Aorta (tissue), 5 donors: ENCODE measurements at regions not wholly inside any gene's neighbourhood (a gene's known extent, or its start where the extent isn't known, plus 50 kb on each side); places are given as distances from the start of the nearest gene placed in this dataset.

Source experiments
- ATAC-seq: fragments of 200-7000 bp; cut with Tn5 transposase; one replicate; pipeline ENCODE4 v1.9.1; 2022; ENCODE audit warnings: moderate library complexity; ENCODE audit not compliant: low FRiP score
- DNase-seq, 2 donors: peaks; one replicate each; pipeline ENCODE4 v3.0.0-alpha.2; 2020
- H3K27ac ChIP-seq, 2 donors: one replicate each; pipeline ENCODE4 v1.5.1; 2013; ENCODE audit warnings: low read length in 2 of 2, mild to moderate bottlenecking in 2 of 2, moderate library complexity in 2 of 2, control low read depth in 1 of 2, inconsistent platforms in 1 of 2, low read depth in 1 of 2
- H3K27me3 ChIP-seq, 2 donors: one replicate each; pipeline ENCODE4 v1.6.1; 2013; ENCODE audit warnings: control low read depth in 1 of 2, low read length in 1 of 2, mild to moderate bottlenecking in 1 of 2, moderate library complexity in 1 of 2; ENCODE audit not compliant: insufficient read depth in 2 of 2, control insufficient read depth in 1 of 2
- H3K36me3 ChIP-seq, 2 donors: one replicate each; pipeline ENCODE4 v1.6.1; 2013; ENCODE audit warnings: control low read depth in 1 of 2, low read length in 1 of 2, mild to moderate bottlenecking in 1 of 2; ENCODE audit not compliant: insufficient read depth in 2 of 2, control insufficient read depth in 1 of 2
- H3K4me1 ChIP-seq, 2 donors: one replicate each; pipeline ENCODE4 v1.6.1; 2013; ENCODE audit warnings: low read length in 2 of 2, control low read depth in 1 of 2, mild to moderate bottlenecking in 1 of 2, moderate library complexity in 1 of 2; ENCODE audit not compliant: insufficient read depth in 2 of 2, control insufficient read depth in 1 of 2
- H3K4me3 ChIP-seq, 2 donors: one replicate each; pipeline ENCODE4 v1.5.1; 2013; ENCODE audit warnings: low read length in 2 of 2, control low read depth in 1 of 2, mild to moderate bottlenecking in 1 of 2
- H3K9me3 ChIP-seq: one replicate; pipeline ENCODE4 v1.6.1; 2013; ENCODE audit warnings: mild to moderate bottlenecking, low read length; ENCODE audit not compliant: control insufficient read depth
- WGBS, 2 donors: extraction: QIAGEN DNeasy Blood & Tissue Kit; methylation state at CpG; one replicate each; pipeline ENCODE4 v1.1.7; 2013; 5-methylcytosine and 5-hydroxymethylcytosine counted together
- intact Hi-C, 2 donors: fragments of 100-400 bp; cut with DNase I; formaldehyde crosslinking; loops; one replicate each; pipeline versions ENCODE4 v1.14.2 to v1.15.0; 2022
- donor health status: healthy with polysubstance abuse.
- donor health status: Bipolar disorder and iron deficiency.
- donor health status: DM: no; HTN: no; CAD: no.
- donor health status: DM: no; HTN: no; CAD: no.
- donor health status: DM: yes; HTN: yes; CAD: no.

DNA sequence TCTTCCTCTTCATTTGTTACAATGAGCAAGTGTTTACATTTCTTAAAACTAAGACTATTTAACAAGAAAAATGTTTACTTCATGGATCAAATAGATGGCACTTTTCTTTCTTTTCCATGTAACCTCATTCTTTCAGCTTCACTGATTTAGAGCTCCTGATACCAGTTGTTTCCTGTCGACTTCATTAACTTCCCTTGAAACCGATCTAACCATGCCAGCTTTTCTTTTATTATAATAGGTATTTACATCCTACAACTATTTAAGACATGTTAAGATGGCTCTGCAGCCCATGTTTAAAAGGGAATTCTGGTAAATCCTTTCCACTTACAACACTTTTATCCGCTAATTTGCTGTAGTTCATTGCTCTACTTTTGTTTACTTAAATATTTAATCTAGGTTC is 107.3 kb upstream of the DCN start:
- Histone ChIP-seq H3K36me3 (no peaks in the 10 kb centered on the region), H3K4me3 (no peak overlapping the region), H3K9me3 (no peaks in the 10 kb centered on the region), H3K27me3 (no peaks in the 10 kb centered on the region), H3K4me1 (no peaks in the 10 kb centered on the region), H3K27ac (no peak overlapping the region)
- no peak for ATAC-seq
- WGBS, 2 donors = 37 to 40% methylated on average over 3 of the region's 3 CpGs
- no peak for DNase-seq
- intact Hi-C loops = no loop called here

DNA sequence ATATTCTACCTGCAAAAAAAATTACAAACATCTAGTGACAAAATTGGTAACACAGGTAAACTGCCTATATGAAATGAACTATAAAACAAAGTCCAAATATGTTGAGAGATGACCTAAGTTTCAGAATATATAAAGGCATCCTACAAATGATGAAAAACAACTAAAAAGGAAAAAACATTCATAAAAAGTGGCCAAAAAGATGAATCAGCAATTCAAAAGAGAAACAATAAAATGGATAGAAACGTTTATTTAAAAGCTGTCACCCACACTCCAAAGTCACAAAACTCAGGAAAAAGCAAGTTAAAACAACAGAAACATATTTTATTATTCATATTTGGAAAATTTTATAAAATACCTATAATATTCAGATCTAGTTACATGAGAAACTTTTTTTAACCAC is 106.5 kb upstream of the DCN start:
- no peak overlapping the region for H3K4me3 ChIP-seq
- H3K9me3 ChIP-seq = no peaks in the 10 kb centered on the region
- no peak for ATAC-seq
- no peak for DNase-seq
- H3K36me3 ChIP-seq = no peaks in the 10 kb centered on the region
- intact Hi-C loops = no loop called here
- WGBS, 2 donors = 33 to 44% methylated on average over 1 of the region's 1 CpG
- H3K4me1 ChIP-seq = no peaks in the 10 kb centered on the region
- no peaks in the 10 kb centered on the region for H3K27me3 ChIP-seq
- H3K27ac ChIP-seq = no peak overlapping the region

DNA sequence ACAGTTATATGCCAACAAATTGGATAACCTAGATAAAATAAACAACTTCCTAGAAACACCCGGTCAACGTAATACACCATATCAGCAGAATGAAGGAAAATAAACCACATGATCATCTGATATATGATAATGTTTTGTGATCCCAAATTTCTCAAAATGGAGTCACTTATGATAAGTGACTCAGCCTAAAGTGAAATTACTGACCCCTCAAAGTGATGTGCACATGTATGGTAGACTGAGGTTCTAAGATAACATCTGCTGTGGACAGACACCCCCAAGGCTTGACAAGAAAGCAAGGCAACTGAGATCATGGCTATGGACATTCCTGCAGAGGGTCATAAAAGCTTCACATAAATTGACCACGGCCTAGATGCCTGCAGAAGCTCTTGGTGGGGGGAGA is 105.1 kb upstream of the DCN start:
- no peaks in the 10 kb centered on the region for H3K27me3 ChIP-seq
- intact Hi-C loops = no loop called here
- H3K27ac ChIP-seq = no peak overlapping the region
- ATAC-seq (no peak), DNase-seq (no peak)
- H3K9me3 ChIP-seq = no peaks in the 10 kb centered on the region
- no peaks in the 10 kb centered on the region for H3K36me3 ChIP-seq
- H3K4me1 ChIP-seq = no peaks in the 10 kb centered on the region
- WGBS, 2 donors = 58 to 59% methylated on average over 3 of the region's 3 CpGs
- no peak overlapping the region for H3K4me3 ChIP-seq

GRCh38 chr12:91278126-91278525 is 95.5 kb upstream of the DCN start:
- H3K4me1 ChIP-seq = peaks cover 0 to 1% of the 10 kb centered on the region in 2 donors
- no peak overlapping the region for H3K27ac ChIP-seq
- intact Hi-C loops = no loop called here
- no peaks in the 10 kb centered on the region for H3K9me3 ChIP-seq
- no peak for ATAC-seq
- no peaks in the 10 kb centered on the region for H3K27me3 ChIP-seq
- DNase-seq = no peak
- no peaks in the 10 kb centered on the region for H3K36me3 ChIP-seq
- H3K4me3 ChIP-seq = no peak overlapping the region

DNA sequence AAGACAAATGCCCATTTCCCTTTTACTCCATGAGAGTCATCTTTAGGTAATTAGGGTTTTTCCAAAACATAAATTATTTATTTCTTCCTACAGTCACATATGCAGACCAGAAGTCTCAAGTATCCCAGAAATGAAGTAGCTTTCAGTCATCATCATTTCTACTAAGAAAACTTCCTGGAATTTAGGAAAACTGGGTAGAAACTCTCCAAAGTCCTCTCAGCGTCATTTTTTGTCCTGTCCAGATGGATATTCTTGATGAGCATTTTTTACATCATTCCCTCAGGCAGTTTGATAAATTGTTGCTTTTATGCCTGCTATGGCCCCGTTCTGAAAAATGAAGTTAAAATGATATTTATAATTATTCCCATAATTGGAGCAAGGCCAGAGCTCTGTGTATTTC is 93.9 kb upstream of the DCN start:
- no peak overlapping the region for H3K4me3 ChIP-seq
- intact Hi-C loops = no loop called here
- ATAC-seq (no peak), DNase-seq (no peak)
- 32 to 39% methylated on average over 2 of the region's 2 CpGs for WGBS, 2 donors
- H3K27ac ChIP-seq = no peak overlapping the region
- H3K9me3 ChIP-seq = no peaks in the 10 kb centered on the region
- H3K27me3 ChIP-seq = no peaks in the 10 kb centered on the region
- H3K36me3 ChIP-seq = no peaks in the 10 kb centered on the region
- H3K4me1 ChIP-seq = peaks cover 0 to 4% of the 10 kb centered on the region in 2 donors

DNA sequence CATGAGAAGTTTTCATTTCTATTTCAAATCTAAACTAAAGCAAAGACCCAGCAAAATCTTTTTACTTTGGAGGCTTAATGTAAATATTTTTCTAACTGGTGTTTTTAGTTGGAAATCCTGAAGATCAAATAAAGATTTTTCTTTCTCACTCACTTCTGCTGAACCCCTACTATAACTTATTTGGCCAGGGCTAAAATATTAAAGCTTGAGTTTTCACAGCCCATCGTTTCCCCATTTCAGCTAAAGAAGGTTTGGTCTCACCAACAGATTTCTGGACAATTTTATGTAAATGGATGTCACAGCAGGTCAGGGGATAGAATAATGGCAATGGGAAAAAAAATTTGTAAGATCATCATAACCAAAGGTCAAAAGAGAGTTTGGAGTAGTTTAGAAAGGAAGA is 92.7 kb upstream of the DCN start:
- intact Hi-C loops = no loop called here
- DNase-seq = no peak
- Histone ChIP-seq H3K4me3 (no peak overlapping the region), H3K4me1 (peaks cover 0 to 4% of the 10 kb centered on the region in 2 donors), H3K27ac (peak overlapping the region in 1 of 2 donors; percentile 67), H3K27me3 (no peaks in the 10 kb centered on the region), H3K9me3 (no peaks in the 10 kb centered on the region), H3K36me3 (no peaks in the 10 kb centered on the region)
- 13 to 18% methylated on average over 1 of the region's 1 CpG for WGBS, 2 donors
- no peak for ATAC-seq

GRCh38 chr12:91274916-91275315 is 92.3 kb upstream of the DCN start:
- ATAC-seq = peak; percentile 28
- no peaks in the 10 kb centered on the region for H3K36me3 ChIP-seq
- intact Hi-C loops = no loop called here

DNA sequence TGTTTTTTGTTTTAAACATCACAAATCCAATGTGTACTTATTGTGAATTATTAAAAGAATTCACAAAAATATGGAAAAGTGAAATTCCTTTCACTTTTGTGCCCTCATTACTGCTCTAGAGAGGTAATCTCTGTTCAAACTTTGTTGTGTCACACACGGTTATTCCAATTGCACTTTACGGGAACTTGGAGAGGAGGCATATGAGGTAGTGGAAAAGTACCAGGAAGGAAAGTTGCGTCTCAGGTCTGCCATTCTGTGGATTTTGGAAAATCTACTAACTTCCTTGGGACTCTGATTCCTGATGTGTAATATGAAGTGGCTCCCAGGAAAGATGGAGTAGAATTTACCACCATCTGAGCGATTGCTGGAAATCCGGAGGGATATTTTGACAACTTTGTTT is 90.9 kb upstream of the DCN start:
- no peaks in the 10 kb centered on the region for H3K27me3 ChIP-seq
- intact Hi-C loops = no loop called here
- no peaks in the 10 kb centered on the region for H3K36me3 ChIP-seq
- no peak overlapping the region for H3K4me3 ChIP-seq
- ATAC-seq (peak; percentile 80), DNase-seq (no peak)
- 18% methylated on average over 5 of the region's 5 CpGs for WGBS, 2 donors
- peak overlapping the region; percentile 13 to 43 for H3K27ac ChIP-seq
- H3K4me1 ChIP-seq = peaks cover 0 to 4% of the 10 kb centered on the region in 2 donors
- no peaks in the 10 kb centered on the region for H3K9me3 ChIP-seq

More at GRCh38 chr12:91274916-91275315, 92.3 kb upstream of the DCN start:
- no peaks in the 10 kb centered on the region for H3K9me3 ChIP-seq
- peak overlapping the region; percentile 28 to 67 for H3K27ac ChIP-seq
- no peak overlapping the region for H3K4me3 ChIP-seq
- no peak for DNase-seq
- H3K4me1 ChIP-seq = peaks cover 0 to 4% of the 10 kb centered on the region in 2 donors
- 0% methylated on average over 1 of the region's 1 CpG for WGBS, 2 donors
- no peaks in the 10 kb centered on the region for H3K27me3 ChIP-seq

GRCh38 chr12:91272461-91273063 is 89.9 kb upstream of the DCN start:
- Histone ChIP-seq H3K36me3 (no peaks in the 10 kb centered on the region), H3K27ac (peak overlapping the region in 1 of 2 donors; percentile 63), H3K4me3 (no peak overlapping the region), H3K27me3 (no peaks in the 10 kb centered on the region), H3K4me1 (peaks cover 0 to 4% of the 10 kb centered on the region in 2 donors), H3K9me3 (no peaks in the 10 kb centered on the region)
- intact Hi-C loops = no loop called here
- peak; percentile 71 for ATAC-seq
- DNase-seq = peak in 1 of 2 donors; percentile 49
- 88 to 97% methylated on average over 4 of the region's 4 CpGs for WGBS, 2 donors
